Astrocyte (in vitro differentiated cells and primary cell): ENCODE measurements at regions not wholly inside any gene's neighbourhood (a gene's known extent, or its start where the extent isn't known, plus 50 kb on each side); places are given as distances from the start of the nearest gene placed in this dataset.

Experiments used
- DNase-seq: peaks from one replicate; pipeline ENCODE4 v3.0.0-alpha.2; 2010; ENCODE audit warnings: low read depth
- FAIRE-seq: peaks from 2 replicates; lab custom pipeline; 2011; peaks lifted over from hg19 to GRCh38; lab: Jason Lieb, UNC
- H2AFZ ChIP-seq: 2 replicates; pipeline ENCODE4 v1.6.0; 2012; ENCODE audit warnings: low read depth, low read length, inconsistent platforms
- H3K27ac ChIP-seq: 2 replicates; pipeline ENCODE4 v1.5.1; 2011; ENCODE audit warnings: low read depth, low read length, inconsistent platforms
- H3K27me3 ChIP-seq: 2 replicates; pipeline ENCODE4 v1.6.0; 2011; ENCODE audit warnings: low read length, inconsistent platforms; ENCODE audit not compliant: insufficient read depth
- H3K36me3 ChIP-seq: 2 replicates; pipeline ENCODE4 v1.5.1; 2011; ENCODE audit warnings: low read length, inconsistent platforms; ENCODE audit not compliant: insufficient read depth
- H3K4me1 ChIP-seq: 2 replicates; pipeline ENCODE4 v1.5.1; 2011; ENCODE audit warnings: low read length, inconsistent platforms; ENCODE audit not compliant: insufficient read depth
- H3K4me2 ChIP-seq: 2 replicates; pipeline ENCODE4 v1.6.0; 2012; ENCODE audit warnings: low read length, inconsistent platforms
- H3K4me3 ChIP-seq: 2 replicates; pipeline ENCODE4 v1.5.1; 2011; ENCODE audit warnings: low read depth, mild to moderate bottlenecking, low read length, inconsistent platforms; ENCODE audit not compliant: insufficient read depth
- H3K79me2 ChIP-seq: 2 replicates; pipeline ENCODE4 v1.6.0; 2012; ENCODE audit warnings: mild to moderate bottlenecking, low read length, inconsistent platforms; ENCODE audit not compliant: insufficient read depth
- H3K9ac ChIP-seq: 2 replicates; pipeline ENCODE4 v1.6.0; 2012; ENCODE audit warnings: mild to moderate bottlenecking, low read length, inconsistent platforms
- H3K9me3 ChIP-seq: 2 replicates; pipeline ENCODE4 v1.5.1; 2012; ENCODE audit warnings: low read depth, mild to moderate bottlenecking, low read length, inconsistent platforms; ENCODE audit not compliant: insufficient read depth
- H4K20me1 ChIP-seq: 2 replicates; pipeline ENCODE4 v1.6.0; 2012; ENCODE audit warnings: low read length, inconsistent platforms; ENCODE audit not compliant: insufficient read depth
- H3K27ac Mint-ChIP-seq: one replicate; pipeline ENCODE4 v1.8.0; 2021; ENCODE audit warnings: mild to moderate bottlenecking, mixed read lengths; ENCODE audit not compliant: unreplicated experiment
- H3K27me3 Mint-ChIP-seq: one replicate; pipeline ENCODE4 v1.8.0; 2021; ENCODE audit warnings: low read depth, mixed read lengths; ENCODE audit not compliant: unreplicated experiment
- H3K36me3 Mint-ChIP-seq: one replicate; pipeline ENCODE4 v1.8.0; 2021; ENCODE audit warnings: low read depth, mixed read lengths; ENCODE audit not compliant: unreplicated experiment
- H3K4me1 Mint-ChIP-seq: one replicate; pipeline ENCODE4 v1.8.0; 2021; ENCODE audit warnings: low read depth, mixed read lengths; ENCODE audit not compliant: unreplicated experiment
- H3K4me3 Mint-ChIP-seq: one replicate; pipeline ENCODE4 v1.8.0; 2021; ENCODE audit warnings: mild to moderate bottlenecking, moderate library complexity, mixed read lengths; ENCODE audit not compliant: unreplicated experiment
- H3K9me3 Mint-ChIP-seq: one replicate; pipeline ENCODE4 v1.8.0; 2021; ENCODE audit warnings: mild to moderate bottlenecking, mixed read lengths; ENCODE audit not compliant: unreplicated experiment
- CTCF ChIP-seq: IDR thresholded peaks from 2 replicates; pipeline ENCODE4 v1.5.1; 2011; ENCODE audit warnings: low read depth, mild to moderate bottlenecking, inconsistent platforms, low read length, moderate library complexity; ENCODE audit not compliant: insufficient read depth
- EZH2 ChIP-seq: IDR thresholded peaks from 2 replicates; pipeline ENCODE4 v1.6.1; 2012; ENCODE audit warnings: mild to moderate bottlenecking, low read length, inconsistent platforms; ENCODE audit not compliant: insufficient read depth

GRCh38 chr5:7181841-7182240 lies 214.1 kb upstream of the ADCY2 start:
- peaks cover 3% of the 10 kb centered on the region for H3K9me3 ChIP-seq
- no peaks in the 10 kb centered on the region for H3K27me3 ChIP-seq
- Mint-ChIP-seq H3K27ac (no peak overlapping the region), H3K27me3 (peaks cover 4% of the 10 kb centered on the region), H3K36me3 (no peaks in the 10 kb centered on the region), H3K4me3 (no peak overlapping the region), H3K9me3 (peaks cover 2% of the 10 kb centered on the region), H3K4me1 (no peaks in the 10 kb centered on the region)
- H3K36me3 ChIP-seq, result no peaks in the 10 kb centered on the region
- no peak for FAIRE-seq
- no peak for TF ChIP-seq CTCF
- no peak for TF ChIP-seq EZH2
- H4K20me1 ChIP-seq, result no peaks in the 10 kb centered on the region
- DNase-seq, result no peak
- no peak overlapping the region for H2AFZ ChIP-seq
- H3K79me2 ChIP-seq, result no peaks in the 10 kb centered on the region
- no peak overlapping the region for H3K27ac ChIP-seq
- H3K4me2 ChIP-seq, result no peak overlapping the region
- H3K9ac ChIP-seq, result no peak overlapping the region
- H3K4me3 ChIP-seq, result no peak overlapping the region
- no peaks in the 10 kb centered on the region for H3K4me1 ChIP-seq

- H3K9ac ChIP-seq, result no peak overlapping the region
- H3K9me3 ChIP-seq, result peaks cover 6% of the 10 kb centered on the region
- no peaks in the 10 kb centered on the region for H3K36me3 ChIP-seq
- peaks cover 4% of the 10 kb centered on the region for H3K27me3 Mint-ChIP-seq
- H3K4me1 ChIP-seq, result no peaks in the 10 kb centered on the region
- H3K27me3 ChIP-seq, result no peaks in the 10 kb centered on the region
- H3K4me2 ChIP-seq, result no peak overlapping the region
- no peak overlapping the region for H2AFZ ChIP-seq
- H3K27ac Mint-ChIP-seq, result no peak overlapping the region
- no peak for DNase-seq
- TF ChIP-seq EZH2, result no peak
- no peak for TF ChIP-seq CTCF
- no peaks in the 10 kb centered on the region for H4K20me1 ChIP-seq
- H3K4me3 ChIP-seq, result no peak overlapping the region
- no peaks in the 10 kb centered on the region for H3K4me1 Mint-ChIP-seq
- peaks cover 2% of the 10 kb centered on the region for H3K9me3 Mint-ChIP-seq
- H3K36me3 Mint-ChIP-seq, result no peaks in the 10 kb centered on the region
- H3K4me3 Mint-ChIP-seq, result no peak overlapping the region
- no peak for FAIRE-seq
- no peaks in the 10 kb centered on the region for H3K79me2 ChIP-seq
- no peak overlapping the region for H3K27ac ChIP-seq
Observed at GRCh38 chr5:7185742-7186141, 210.2 kb upstream of the ADCY2 start.

- Mint-ChIP-seq H3K9me3 (peaks cover 2% of the 10 kb centered on the region), H3K27me3 (peaks cover 4% of the 10 kb centered on the region), H3K27ac (no peak overlapping the region), H3K36me3 (no peaks in the 10 kb centered on the region), H3K4me1 (no peaks in the 10 kb centered on the region), H3K4me3 (no peak overlapping the region)
- Histone ChIP-seq H3K4me3 (no peak overlapping the region), H3K4me2 (no peak overlapping the region), H2AFZ (no peak overlapping the region), H3K4me1 (no peaks in the 10 kb centered on the region), H3K27me3 (no peaks in the 10 kb centered on the region), H3K9me3 (peaks cover 6% of the 10 kb centered on the region), H3K79me2 (no peaks in the 10 kb centered on the region), H4K20me1 (no peaks in the 10 kb centered on the region), H3K36me3 (no peaks in the 10 kb centered on the region), H3K9ac (no peak overlapping the region), H3K27ac (no peak overlapping the region)
- TF ChIP-seq CTCF (no peak), EZH2 (no peak)
- no peak for DNase-seq
- no peak for FAIRE-seq
Observed at GRCh38 chr5:7186818-7187217, 209.1 kb upstream of the ADCY2 start.
